ENCODE measurements at regions not wholly inside any gene's neighbourhood (a gene's known extent, or its start where the extent isn't known, plus 50 kb on each side); places are given as distances from the start of the nearest gene placed in this dataset.

GRCh38 chr10:33749067-33749735, 414.7 kb upstream of the NRP1 start:
- TF ChIP-seq, protein P1, sequence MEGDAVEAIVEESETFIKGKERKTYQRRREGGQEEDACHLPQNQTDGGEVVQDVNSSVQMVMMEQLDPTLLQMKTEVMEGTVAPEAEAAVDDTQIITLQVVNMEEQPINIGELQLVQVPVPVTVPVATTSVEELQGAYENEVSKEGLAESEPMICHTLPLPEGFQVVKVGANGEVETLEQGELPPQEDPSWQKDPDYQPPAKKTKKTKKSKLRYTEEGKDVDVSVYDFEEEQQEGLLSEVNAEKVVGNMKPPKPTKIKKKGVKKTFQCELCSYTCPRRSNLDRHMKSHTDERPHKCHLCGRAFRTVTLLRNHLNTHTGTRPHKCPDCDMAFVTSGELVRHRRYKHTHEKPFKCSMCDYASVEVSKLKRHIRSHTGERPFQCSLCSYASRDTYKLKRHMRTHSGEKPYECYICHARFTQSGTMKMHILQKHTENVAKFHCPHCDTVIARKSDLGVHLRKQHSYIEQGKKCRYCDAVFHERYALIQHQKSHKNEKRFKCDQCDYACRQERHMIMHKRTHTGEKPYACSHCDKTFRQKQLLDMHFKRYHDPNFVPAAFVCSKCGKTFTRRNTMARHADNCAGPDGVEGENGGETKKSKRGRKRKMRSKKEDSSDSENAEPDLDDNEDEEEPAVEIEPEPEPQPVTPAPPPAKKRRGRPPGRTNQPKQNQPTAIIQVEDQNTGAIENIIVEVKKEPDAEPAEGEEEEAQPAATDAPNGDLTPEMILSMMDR (IDR thresholded peaks at IDR 0.05), result no peak
- no peak for TF ChIP-seq POLR2A (IDR thresholded peaks at IDR 0.05)
